HG03108 (cell line): ENCODE measurements at regions not wholly inside any gene's neighbourhood (a gene's known extent, or its start where the extent isn't known, plus 50 kb on each side); places are given as distances from the start of the nearest gene placed in this dataset.

ENCODE experiments used
- ATAC-seq: cut with Tn5 transposase; IDR thresholded peaks from one replicate; pipeline ENCODE4 v1.9.1; 2021; ENCODE audit warnings: moderate library complexity; ENCODE audit not compliant: unreplicated experiment

DNA sequence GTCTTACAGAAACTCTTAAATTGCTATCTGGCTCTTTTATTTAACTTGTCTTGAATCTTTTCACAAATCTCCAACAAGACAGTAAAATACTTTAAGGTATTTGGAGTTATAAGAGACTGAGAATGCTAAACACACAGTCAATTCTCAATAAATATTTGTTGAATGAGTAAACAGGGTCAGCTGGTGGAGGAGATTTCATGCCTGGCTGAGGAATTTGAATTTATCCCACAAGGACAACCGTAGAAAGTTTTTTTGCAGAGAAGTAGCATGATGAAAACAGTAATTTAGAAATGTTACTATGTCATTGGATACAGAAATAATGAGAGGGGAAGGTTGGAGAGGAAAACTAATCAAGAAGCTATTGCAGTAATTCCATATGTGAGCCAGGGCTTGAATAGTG lies 1223.7 kb downstream of the PCDH17 start:
- no peak for ATAC-seq

DNA sequence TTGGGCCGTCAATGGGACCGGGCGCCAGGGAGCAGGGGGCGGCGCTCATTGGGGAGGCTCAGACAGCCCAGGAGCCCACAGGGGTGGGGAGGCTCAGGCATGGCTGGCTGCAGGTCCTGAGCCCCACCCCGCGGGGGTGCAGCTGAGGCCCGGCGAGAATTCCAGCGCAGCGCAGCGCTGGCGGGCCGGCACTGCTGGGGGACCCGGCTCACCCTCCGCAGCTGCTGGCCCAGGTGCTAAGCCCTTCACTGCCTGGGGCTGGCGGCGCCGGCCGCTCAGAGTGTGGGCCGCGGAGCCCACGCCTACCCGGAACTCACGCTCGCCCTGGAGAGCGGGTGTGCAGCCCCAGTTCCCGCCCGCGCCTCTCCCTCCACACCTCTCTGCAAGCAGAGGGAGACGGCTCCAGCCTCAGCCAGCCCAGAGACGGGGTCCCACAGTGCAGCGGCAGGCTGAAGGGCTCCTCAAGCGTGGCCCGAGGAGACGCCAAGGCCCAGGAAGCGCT lies 1227.4 kb downstream of the PCDH17 start:
- ATAC-seq = no peak

DNA sequence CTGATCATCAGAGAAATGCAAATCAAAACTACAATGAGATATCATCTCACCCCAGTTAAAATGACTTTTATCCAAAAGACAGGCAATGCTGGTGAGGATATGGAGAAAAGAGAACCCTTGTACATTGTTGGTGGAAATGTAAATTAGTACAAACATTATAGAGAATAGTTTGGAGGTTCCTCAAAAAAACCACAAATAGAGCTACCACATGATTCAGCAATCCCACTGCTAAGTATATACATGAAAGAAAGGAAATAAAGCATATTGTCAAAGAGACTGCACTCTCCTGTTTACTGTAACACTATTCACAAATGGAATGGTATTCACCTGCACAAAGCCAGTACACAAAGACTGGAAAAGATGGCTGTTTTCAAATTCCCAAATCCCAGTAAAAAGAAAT lies 1233.7 kb downstream of the PCDH17 start:
- ATAC-seq = no peak

DNA sequence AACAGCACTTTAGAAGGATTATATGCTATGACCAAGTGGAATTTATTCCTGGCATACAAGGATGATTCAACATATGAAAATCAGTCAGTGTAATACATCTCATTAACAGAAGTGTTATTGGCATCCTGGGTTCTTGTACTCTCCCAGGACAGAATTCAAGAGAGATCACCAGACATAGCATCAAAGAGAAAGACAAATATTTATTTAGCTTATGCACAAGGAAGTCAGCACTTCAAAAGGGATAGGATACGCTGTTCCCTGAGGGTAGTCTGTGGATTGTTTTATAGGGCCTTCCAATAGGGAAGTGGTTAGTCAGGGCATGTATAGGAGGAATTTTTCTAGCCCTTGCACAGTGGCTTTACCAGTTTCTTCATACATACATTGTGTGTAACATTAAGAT lies 1238.0 kb downstream of the PCDH17 start:
- no peak for ATAC-seq

DNA sequence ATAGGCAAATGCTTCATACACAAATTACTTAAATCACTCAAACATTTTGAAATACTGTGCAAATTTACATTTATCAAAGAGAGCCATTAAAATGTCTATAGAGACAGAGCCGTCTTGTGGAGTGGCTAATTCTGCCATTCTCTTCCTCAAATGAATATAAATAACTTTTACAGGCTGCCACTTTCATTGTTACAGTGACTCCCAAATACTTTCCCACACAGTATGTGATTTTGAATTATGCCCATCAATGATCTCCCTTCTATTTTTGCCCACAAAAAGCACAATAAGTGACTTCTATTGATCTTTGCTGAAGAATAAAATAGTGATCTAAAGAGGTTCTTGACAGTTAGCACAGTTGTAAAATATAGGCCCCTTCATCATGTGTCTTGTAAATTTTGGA lies 1244.9 kb downstream of the PCDH17 start:
- no peak for ATAC-seq

DNA sequence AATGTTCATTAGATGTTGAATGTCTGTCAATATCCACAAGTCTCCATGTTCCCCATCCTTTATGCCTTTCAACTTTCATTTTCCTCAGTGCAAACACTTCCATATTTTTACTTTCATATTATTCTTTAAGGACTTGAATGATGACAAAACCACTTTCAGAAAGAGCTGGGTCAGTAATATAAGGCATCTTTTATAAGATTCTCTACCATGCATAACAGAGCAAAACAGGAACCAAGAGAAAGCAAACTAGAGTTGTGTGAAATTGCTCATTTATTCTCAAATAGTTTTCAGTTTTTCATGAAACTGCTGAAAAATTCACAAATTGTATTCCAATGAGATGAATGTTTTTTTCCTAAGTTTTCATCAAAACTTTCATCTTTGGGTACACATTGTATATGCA lies 1247.6 kb downstream of the PCDH17 start:
- ATAC-seq = no peak

DNA sequence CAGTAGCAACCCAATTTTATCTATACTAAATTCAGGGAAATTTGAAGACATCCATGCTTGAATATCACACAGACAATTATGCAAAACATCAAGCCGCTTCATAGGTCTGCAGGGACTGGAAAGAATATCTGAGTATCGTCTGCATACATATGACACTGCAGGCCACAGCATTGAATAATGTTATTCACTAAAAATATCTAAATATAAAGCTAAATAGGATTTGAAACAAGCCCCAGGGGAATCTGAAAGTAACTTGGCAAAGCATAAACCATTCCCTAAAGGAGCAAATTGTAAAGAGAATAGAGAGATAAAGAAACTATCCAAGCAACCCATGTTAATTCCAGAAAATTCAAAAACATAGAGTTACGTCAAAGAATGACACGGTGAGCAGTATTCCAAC lies 1251.0 kb downstream of the PCDH17 start:
- no peak for ATAC-seq

DNA sequence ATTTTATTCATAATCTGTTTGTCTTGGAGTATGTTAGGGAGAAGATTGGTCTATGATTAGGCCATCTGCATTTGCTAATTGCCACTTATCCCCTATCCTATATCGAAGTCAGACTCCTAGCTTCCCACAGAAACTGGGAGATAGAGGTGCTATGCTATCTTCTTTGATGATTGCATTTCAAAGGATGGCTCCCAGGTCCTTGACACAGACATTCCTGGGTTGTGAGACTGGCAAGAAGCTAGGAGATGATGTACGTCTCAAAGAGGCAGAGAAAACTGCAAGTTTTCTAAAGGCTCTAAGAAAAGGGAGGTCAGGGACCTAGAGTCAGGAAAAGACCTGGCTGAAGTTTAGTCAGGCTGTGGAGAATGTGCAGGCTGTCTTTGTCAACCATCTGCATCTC lies 1251.9 kb downstream of the PCDH17 start:
- no peak for ATAC-seq

DNA sequence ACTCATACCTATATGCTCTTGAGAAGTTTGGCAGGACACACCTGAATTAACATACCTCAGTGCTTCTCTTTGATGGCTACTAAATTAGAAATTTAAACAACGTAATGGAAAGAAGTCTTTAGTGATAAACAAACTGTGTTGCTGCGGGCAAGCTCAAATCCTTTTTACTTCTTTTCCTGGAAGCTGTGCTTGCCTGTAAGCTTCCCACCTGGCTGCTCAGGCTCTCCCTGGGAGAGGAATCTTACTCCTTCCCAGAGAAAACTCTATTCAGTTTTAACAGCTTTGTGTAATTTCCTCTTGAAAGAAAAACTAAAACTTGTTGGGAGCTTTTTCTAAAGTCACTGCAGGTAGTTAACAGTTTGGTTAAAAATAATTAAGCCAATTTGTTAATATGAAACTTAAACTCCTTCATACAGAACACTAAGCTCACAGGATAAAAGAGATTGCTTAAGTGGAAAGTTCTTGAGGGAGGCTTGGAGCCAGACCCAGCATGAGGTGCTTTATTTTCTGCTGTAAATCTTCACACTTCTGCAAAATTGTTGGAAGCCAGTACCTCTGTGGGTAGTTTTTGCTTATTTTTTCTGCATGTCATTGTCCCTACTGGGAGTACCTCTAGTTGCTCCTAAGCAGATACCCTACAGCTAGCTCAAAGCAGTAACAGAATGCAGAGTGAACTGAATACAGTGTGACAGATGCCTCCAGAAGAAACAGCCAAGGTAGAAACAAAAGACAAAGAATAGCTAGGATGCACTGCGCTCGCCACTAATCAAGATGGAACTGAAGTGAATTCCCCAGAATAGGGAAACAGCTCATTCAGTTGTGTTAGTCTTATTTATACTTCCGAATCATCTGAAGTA lies 1253.0 kb downstream of the PCDH17 start:
- ATAC-seq = no peak

DNA sequence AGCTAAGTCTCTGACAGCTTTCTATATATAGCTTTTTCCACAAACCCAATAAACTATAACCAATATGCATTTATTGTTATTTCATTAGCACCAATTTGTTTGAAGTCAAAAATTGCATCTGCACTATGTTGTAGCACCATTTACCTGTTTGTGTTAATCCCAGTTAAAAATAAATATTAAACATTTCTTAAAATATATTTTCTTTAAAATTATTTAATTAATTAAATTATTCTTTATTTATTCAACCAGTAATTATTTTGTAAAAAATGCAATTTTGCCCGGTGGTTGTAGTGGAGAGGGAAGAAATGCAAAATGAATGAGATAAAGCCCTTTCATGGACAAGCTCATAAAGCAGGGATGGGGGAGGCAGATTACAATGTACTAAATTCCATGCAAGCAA lies 1257.9 kb downstream of the PCDH17 start:
- ATAC-seq = no peak

DNA sequence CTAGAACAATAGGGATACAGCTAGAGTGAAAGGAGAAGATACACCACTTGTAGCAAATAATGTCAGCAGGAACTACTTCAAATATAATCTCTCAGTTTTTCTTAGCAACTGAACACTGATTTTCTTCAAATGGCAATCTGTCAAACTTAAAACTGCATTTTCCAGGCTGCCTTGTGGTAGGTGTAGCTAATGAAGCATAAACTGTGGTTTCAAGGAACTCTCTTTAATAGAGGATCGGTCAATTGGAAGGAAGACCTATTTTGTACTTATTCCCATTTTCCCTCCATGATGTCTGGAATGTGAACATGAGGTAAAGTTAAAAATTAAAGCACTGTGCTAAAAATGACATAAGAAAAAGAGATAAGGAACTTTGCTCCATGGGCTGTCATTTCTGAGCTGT lies 1261.9 kb downstream of the PCDH17 start:
- no peak for ATAC-seq

DNA sequence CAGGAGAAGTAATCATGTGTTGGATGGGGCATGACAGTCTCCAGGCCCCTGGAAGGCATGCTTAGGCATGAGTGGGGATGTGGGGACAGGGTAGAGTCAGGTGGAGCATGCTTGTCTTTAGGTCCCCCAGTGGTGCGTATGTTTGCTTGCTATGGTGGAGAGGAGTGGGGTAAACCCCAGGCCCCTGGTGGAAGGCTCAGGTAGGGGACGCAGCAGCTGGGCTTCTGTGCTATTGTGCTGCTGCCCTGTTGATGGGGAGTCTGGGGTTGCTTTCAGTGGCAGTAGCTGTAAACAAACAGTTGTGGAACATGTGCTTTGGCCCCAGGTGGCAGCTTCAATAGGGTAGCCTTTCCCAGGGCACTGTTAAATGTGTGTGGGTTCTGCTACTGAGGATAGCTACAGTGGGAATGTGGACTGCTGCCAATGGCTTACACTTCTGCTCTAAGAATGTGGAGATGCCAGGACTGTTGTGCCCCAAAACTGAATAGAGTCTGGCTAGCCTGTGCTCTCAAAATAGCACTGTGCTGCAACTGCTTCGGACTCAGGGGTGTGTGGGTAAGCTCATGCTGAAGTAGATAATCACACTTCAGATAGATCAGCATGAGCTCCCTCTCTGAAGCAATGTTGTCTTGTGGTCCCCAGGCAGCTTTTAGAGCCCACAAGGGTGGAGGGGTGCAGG lies 1257.3 kb downstream of the DIAPH3 start:
- ATAC-seq = no peak

DNA sequence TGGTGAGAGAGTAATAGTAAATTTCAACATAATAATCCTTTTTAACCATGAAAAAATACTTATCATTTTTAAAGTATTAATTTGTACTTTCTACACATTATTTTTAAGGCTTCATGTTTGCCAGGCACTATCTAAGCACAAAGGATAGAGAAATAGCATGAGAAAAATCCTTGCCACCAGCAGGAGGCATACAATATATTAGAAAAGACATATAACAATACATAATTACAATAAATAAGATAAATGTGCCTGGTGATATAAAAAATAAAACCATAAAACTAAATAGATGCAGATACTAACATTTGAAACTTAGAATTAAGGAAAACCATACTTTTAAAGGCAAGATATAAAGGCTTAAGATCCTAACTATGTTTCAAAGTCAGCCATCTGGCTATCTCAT lies 1256.4 kb downstream of the DIAPH3 start:
- no peak for ATAC-seq

DNA sequence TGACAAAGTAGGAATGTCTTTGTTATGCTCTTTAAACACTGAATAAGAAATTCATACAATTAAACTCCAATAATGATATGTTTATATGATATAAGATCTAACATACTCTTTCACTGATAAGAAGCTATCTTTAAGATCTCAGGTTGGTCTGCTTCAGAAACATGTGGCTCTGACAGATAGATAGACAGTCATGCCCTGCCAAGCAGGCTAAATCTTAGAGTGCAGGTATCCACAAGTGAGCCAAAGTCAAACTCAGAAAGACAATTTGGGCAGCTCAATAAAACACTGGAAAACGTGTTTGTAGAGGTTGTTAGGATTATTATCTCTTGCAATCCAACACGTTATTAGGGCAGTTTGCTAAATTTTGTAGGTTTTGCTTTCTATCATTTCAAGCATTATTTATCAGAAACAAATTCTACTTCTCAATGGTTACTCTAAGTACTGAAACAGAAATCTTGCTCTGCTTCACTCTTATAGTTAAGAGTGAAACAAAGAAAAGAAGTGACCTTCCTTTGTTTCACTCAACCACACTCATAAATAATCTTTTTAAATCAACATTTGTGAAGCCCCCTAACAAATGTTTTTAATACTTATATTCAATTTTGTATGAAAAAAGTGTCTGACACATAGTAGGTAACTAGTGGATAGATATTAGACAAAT lies 1255.6 kb downstream of the DIAPH3 start:
- ATAC-seq = no peak

DNA sequence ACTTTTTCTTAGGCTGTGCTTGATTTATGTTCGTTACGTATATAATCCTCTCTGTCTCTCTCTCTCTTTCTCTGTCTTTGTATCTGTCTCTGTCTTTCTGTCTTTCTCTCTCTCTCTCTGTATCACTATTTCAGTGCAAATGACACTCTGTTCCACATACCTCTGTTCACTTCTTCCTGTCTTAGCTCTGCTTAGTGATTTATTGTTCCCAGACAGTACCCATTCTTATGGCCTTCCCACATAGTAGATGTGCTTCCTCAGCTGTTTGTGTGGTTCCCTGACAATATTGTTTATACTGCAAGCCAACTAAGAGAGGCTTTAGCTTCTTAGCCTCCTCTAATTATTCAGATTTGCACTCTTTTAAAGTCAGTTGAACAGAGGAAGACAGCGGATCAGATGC lies 1244.2 kb downstream of the DIAPH3 start:
- ATAC-seq = no peak

DNA sequence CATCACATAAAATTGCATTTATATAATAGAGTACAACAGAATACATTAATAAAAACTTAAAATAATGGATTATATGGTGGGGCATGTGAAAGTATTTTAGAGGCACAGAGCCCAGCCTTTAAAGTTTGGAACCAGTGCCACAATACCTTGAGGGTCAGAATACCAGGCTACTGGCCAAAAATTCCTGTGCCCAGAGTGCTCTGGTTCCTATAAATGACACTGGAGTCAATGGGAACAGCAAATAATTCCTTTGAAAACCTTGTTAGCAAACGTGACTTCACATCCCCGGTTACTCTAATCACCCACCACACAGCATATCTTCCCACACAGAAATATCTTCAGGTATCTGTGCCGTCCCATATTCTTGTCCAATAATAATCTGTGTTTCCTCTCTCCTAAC lies 1242.6 kb downstream of the DIAPH3 start:
- no peak for ATAC-seq

DNA sequence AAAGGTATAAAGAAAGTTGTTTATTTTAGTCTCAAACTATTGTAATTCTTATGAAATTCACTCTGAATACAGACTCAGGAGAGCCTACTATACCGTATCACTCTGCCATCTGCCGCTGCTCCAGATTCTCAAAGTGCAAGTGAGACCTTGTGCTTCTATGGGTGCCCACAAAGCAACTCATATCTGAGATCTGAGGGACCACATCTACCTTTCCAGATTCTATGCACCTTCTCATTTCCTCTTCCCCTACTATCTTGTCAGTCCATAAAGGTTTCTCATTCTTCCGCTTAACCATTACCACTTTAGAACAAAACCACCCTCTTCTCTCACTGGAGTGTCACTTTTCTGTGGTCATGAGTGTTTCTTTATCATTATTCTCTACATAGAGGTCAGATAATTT lies 1236.9 kb downstream of the DIAPH3 start:
- no peak for ATAC-seq

DNA sequence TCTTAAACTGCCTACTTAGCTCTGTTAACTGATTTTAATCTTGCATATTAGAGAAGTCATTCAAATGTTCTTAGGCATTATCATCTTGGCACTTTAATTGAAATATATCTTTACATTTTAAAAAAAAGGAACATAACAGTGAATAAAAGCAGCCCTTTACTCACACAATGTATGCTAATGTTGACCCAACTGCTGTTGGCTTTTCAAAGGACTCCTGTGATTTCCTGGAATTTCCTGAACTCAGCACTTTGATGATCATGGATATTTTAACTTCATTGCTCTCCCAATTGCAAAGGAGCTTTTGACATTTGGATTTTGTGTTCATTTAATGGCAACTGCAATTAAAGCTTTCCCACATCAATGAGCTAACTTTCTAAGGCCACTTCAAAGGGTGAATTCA lies 1230.3 kb downstream of the DIAPH3 start:
- no peak for ATAC-seq

DNA sequence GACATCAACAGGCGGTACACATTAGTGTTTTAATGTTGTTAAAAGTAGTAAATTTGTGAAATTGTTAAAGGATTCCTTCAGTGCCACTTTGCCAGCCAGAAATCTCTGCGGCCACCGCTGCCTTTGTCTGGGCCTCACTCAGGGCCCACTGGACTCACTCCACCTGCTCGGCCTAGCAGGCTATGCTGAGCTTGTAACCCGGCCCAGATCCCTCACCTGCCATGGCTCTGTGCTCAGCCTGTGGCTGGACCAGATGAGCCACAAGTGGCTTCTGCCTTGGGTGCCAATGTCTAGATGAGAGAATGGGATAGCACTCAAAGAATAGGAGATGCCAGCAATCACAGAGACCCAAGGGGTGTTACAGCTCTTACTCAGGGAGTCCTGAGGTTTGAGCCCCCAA lies 1228.0 kb downstream of the DIAPH3 start:
- ATAC-seq = no peak

DNA sequence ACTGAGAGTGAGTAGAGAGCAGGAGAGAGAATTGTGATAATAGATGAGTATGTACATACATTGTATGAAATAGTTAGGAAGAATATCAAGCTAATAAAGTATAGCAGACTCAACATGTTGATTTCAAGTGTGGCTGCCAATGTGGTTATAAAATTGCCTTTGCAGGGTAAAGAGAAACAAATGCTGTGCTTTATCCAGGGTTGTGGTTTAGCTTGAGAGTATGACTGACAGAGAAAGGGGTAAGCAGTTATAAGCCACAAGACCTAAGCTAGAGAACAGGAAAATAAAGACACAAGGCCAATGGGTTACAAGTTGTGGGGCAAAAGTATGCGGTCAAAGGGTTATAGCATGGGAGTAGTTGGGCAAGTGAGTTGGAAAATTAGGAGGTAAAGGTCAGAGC lies 1217.5 kb downstream of the DIAPH3 start:
- no peak for ATAC-seq

DNA sequence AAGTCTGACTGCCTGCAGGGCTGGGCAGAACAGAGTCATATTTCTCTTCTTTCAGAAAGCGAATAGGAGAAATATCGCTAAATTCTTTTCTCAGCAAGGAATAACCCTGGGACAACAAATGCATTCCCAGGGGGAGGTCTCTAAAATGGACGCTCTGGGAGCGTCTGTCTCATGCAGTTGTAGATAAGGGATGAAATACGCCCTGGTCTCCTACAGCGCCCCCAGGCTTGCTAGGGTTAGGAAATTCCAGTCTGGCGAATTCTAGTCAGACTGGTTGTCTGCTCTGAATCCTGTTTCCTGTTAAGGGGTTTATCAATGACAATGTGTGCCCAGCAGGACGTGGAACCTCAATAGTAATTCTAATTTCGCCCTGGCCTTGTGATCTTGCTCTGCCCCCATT lies 1214.1 kb downstream of the DIAPH3 start:
- ATAC-seq = no peak

DNA sequence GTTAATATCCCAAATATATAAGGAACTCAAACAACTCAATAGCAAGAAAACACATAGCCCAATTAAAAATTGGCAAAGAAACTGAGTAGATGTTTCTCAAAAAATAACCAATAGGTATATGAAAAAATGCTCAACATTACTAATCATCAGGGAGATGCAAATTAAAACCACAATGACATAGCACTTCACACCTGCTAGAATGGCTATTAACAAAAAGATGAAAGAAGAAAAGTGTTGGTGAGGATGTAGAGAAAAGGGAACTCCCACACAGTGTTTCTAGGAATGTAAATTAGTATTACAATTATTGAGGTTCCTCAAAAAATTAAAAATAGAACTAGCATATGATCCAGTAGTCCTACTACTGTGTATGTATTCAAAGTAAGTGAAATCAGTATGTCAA lies 1212.8 kb downstream of the DIAPH3 start:
- no peak for ATAC-seq
